Activated T-helper 1 cell treated with anti-CD3 and anti-CD28 coated beads, Interleukin-12 subunit alpha, Interleukin-12 subunit beta, Interleukin-2, Interleukin-4 antibody, amounts not matched to agents 30 ng/mL and 10 ng/mL and 1 ng/mL, durations not matched to agents 14 hours and 24 hours and 36 hours (primary cell): ENCODE measurements at regions not wholly inside any gene's neighbourhood (a gene's known extent, or its start where the extent isn't known, plus 50 kb on each side); places are given as distances from the start of the nearest gene placed in this dataset.

ENCODE experiments used
- DNase-seq: peaks from one replicate; pipeline ENCODE4 v3.0.0; 2021; ENCODE audit warnings: low spot score
- H3K27ac Mint-ChIP-seq: one replicate; pipeline ENCODE4 v1.8.0; 2021; ENCODE audit warnings: mild to moderate bottlenecking, mixed read lengths
- H3K27me3 Mint-ChIP-seq: one replicate; pipeline ENCODE4 v1.8.0; 2022; ENCODE audit warnings: mild to moderate bottlenecking, moderate library complexity, mixed read lengths; ENCODE audit not compliant: insufficient read depth
- H3K36me3 Mint-ChIP-seq: one replicate; pipeline ENCODE4 v1.8.0; 2021; ENCODE audit warnings: low read depth, mixed read lengths
- H3K4me1 Mint-ChIP-seq: one replicate; pipeline ENCODE4 v1.8.0; 2021; ENCODE audit warnings: low read depth, mixed read lengths
- H3K4me3 Mint-ChIP-seq: one replicate; pipeline ENCODE4 v1.8.0; 2021; ENCODE audit warnings: mild to moderate bottlenecking, moderate library complexity, mixed read lengths
- H3K9me3 Mint-ChIP-seq: one replicate; pipeline ENCODE4 v1.8.0; 2021; ENCODE audit warnings: mixed read lengths
- intact Hi-C: fragments of 100-400 bp; cut with micrococcal nuclease; formaldehyde crosslinking; loops from one replicate; pipeline ENCODE4 v1.15.1; 2024

GRCh38 chr10:71066600-71066999 lies 145.8 kb upstream of the UNC5B start:
- no peaks in the 10 kb centered on the region for H3K36me3 Mint-ChIP-seq
- H3K27me3 Mint-ChIP-seq, result peaks cover 1% of the 10 kb centered on the region
- H3K4me3 Mint-ChIP-seq, result no peak overlapping the region
- intact Hi-C loops, result no loop called here
- H3K9me3 Mint-ChIP-seq, result no peaks in the 10 kb centered on the region
- no peak for DNase-seq
- H3K4me1 Mint-ChIP-seq, result no peaks in the 10 kb centered on the region
- no peak overlapping the region for H3K27ac Mint-ChIP-seq

- H3K27ac Mint-ChIP-seq, result no peak overlapping the region
Observed at GRCh38 chr10:71067098-71067740, 145.2 kb upstream of the UNC5B start.

GRCh38 chr10:71068861-71069271 lies 143.5 kb upstream of the UNC5B start:
- Mint-ChIP-seq H3K36me3 (no peaks in the 10 kb centered on the region), H3K4me1 (no peaks in the 10 kb centered on the region), H3K27ac (no peak overlapping the region), H3K27me3 (peaks cover 1% of the 10 kb centered on the region), H3K9me3 (no peaks in the 10 kb centered on the region), H3K4me3 (no peak overlapping the region)
- intact Hi-C loops, result no loop called here
- no peak for DNase-seq

More at GRCh38 chr10:71067098-71067740, 145.2 kb upstream of the UNC5B start:
- H3K4me1 Mint-ChIP-seq, result no peaks in the 10 kb centered on the region
- intact Hi-C loops, result no loop called here
- H3K4me3 Mint-ChIP-seq, result no peak overlapping the region
- no peaks in the 10 kb centered on the region for H3K9me3 Mint-ChIP-seq
- DNase-seq, result no peak
- peaks cover 1% of the 10 kb centered on the region for H3K27me3 Mint-ChIP-seq
- no peaks in the 10 kb centered on the region for H3K36me3 Mint-ChIP-seq

GRCh38 chr10:71069909-71070666 lies 142.3 kb upstream of the UNC5B start:
- H3K27me3 Mint-ChIP-seq, result peaks cover 1% of the 10 kb centered on the region
- no peak overlapping the region for H3K4me3 Mint-ChIP-seq
- H3K4me1 Mint-ChIP-seq, result no peaks in the 10 kb centered on the region
- DNase-seq, result no peak
- intact Hi-C loops, result no loop called here
- H3K27ac Mint-ChIP-seq, result no peak overlapping the region
- H3K9me3 Mint-ChIP-seq, result no peaks in the 10 kb centered on the region
- no peaks in the 10 kb centered on the region for H3K36me3 Mint-ChIP-seq

GRCh38 chr10:71070741-71071140 lies 141.6 kb upstream of the UNC5B start:
- Mint-ChIP-seq H3K9me3 (no peaks in the 10 kb centered on the region), H3K27me3 (peaks cover 1% of the 10 kb centered on the region), H3K36me3 (no peaks in the 10 kb centered on the region), H3K4me3 (no peak overlapping the region), H3K27ac (no peak overlapping the region), H3K4me1 (no peaks in the 10 kb centered on the region)
- DNase-seq, result no peak
- intact Hi-C loops, result no loop called here

GRCh38 chr10:71072131-71072822 lies 140.1 kb upstream of the UNC5B start:
- DNase-seq, result no peak
- no peak overlapping the region for H3K27ac Mint-ChIP-seq
- no peaks in the 10 kb centered on the region for H3K4me1 Mint-ChIP-seq
- H3K36me3 Mint-ChIP-seq, result no peaks in the 10 kb centered on the region
- peaks cover 1% of the 10 kb centered on the region for H3K27me3 Mint-ChIP-seq
- intact Hi-C loops, result no loop called here
- H3K9me3 Mint-ChIP-seq, result no peaks in the 10 kb centered on the region
- H3K4me3 Mint-ChIP-seq, result no peak overlapping the region

GRCh38 chr10:71072823-71073210 lies 139.6 kb upstream of the UNC5B start:
- Mint-ChIP-seq H3K36me3 (no peaks in the 10 kb centered on the region), H3K27me3 (peaks cover under 1% of the 10 kb centered on the region), H3K27ac (no peak overlapping the region), H3K9me3 (no peaks in the 10 kb centered on the region), H3K4me3 (no peak overlapping the region), H3K4me1 (no peaks in the 10 kb centered on the region)
- intact Hi-C loops, result no loop called here
- no peak for DNase-seq

- Mint-ChIP-seq H3K27me3 (no peaks in the 10 kb centered on the region), H3K4me1 (no peaks in the 10 kb centered on the region), H3K36me3 (no peaks in the 10 kb centered on the region), H3K4me3 (no peak overlapping the region), H3K27ac (no peak overlapping the region), H3K9me3 (no peaks in the 10 kb centered on the region)
- intact Hi-C loops, result no loop called here
- no peak for DNase-seq
Observed at GRCh38 chr10:71073451-71074175, 138.8 kb upstream of the UNC5B start.

GRCh38 chr10:71074176-71074755 lies 138.1 kb upstream of the UNC5B start:
- H3K27ac Mint-ChIP-seq, result no peak overlapping the region
- H3K27me3 Mint-ChIP-seq, result no peaks in the 10 kb centered on the region
- no peaks in the 10 kb centered on the region for H3K36me3 Mint-ChIP-seq
- no peaks in the 10 kb centered on the region for H3K9me3 Mint-ChIP-seq
- intact Hi-C loops, result no loop called here
- no peak overlapping the region for H3K4me3 Mint-ChIP-seq
- H3K4me1 Mint-ChIP-seq, result no peaks in the 10 kb centered on the region
- no peak for DNase-seq

GRCh38 chr10:71075086-71075758 lies 137.1 kb upstream of the UNC5B start:
- Mint-ChIP-seq H3K4me3 (no peak overlapping the region), H3K27me3 (no peaks in the 10 kb centered on the region), H3K9me3 (no peaks in the 10 kb centered on the region), H3K4me1 (no peaks in the 10 kb centered on the region), H3K36me3 (no peaks in the 10 kb centered on the region), H3K27ac (no peak overlapping the region)
- no peak for DNase-seq
- intact Hi-C loops, result no loop called here

GRCh38 chr10:71075759-71076472 lies 136.5 kb upstream of the UNC5B start:
- Mint-ChIP-seq H3K36me3 (no peaks in the 10 kb centered on the region), H3K27ac (no peak overlapping the region), H3K4me3 (no peak overlapping the region), H3K4me1 (no peaks in the 10 kb centered on the region), H3K9me3 (no peaks in the 10 kb centered on the region), H3K27me3 (no peaks in the 10 kb centered on the region)
- intact Hi-C loops, result no loop called here
- DNase-seq, result no peak
